ENCODE measurements at regions not wholly inside any gene's neighbourhood (a gene's known extent, or its start where the extent isn't known, plus 50 kb on each side); places are given as distances from the start of the nearest gene placed in this dataset.

- TF ChIP-seq, protein P1, sequence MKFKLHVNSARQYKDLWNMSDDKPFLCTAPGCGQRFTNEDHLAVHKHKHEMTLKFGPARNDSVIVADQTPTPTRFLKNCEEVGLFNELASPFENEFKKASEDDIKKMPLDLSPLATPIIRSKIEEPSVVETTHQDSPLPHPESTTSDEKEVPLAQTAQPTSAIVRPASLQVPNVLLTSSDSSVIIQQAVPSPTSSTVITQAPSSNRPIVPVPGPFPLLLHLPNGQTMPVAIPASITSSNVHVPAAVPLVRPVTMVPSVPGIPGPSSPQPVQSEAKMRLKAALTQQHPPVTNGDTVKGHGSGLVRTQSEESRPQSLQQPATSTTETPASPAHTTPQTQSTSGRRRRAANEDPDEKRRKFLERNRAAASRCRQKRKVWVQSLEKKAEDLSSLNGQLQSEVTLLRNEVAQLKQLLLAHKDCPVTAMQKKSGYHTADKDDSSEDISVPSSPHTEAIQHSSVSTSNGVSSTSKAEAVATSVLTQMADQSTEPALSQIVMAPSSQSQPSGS (CRISPR knock-in tag; IDR thresholded peaks at IDR 0.05; ENCODE audit: borderline replicate concordance, low read depth), result no peak
- TF ChIP-seq, protein P2, sequence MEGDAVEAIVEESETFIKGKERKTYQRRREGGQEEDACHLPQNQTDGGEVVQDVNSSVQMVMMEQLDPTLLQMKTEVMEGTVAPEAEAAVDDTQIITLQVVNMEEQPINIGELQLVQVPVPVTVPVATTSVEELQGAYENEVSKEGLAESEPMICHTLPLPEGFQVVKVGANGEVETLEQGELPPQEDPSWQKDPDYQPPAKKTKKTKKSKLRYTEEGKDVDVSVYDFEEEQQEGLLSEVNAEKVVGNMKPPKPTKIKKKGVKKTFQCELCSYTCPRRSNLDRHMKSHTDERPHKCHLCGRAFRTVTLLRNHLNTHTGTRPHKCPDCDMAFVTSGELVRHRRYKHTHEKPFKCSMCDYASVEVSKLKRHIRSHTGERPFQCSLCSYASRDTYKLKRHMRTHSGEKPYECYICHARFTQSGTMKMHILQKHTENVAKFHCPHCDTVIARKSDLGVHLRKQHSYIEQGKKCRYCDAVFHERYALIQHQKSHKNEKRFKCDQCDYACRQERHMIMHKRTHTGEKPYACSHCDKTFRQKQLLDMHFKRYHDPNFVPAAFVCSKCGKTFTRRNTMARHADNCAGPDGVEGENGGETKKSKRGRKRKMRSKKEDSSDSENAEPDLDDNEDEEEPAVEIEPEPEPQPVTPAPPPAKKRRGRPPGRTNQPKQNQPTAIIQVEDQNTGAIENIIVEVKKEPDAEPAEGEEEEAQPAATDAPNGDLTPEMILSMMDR (IDR thresholded peaks at IDR 0.05), result no peak
These were observed 80.7 kb upstream of the ALDH1L1 start for GRCh38 chr3:126261037-126261436.
